ENCODE measurements at regions not wholly inside any gene's neighbourhood (a gene's known extent, or its start where the extent isn't known, plus 50 kb on each side); places are given as distances from the start of the nearest gene placed in this dataset.

GRCh38 chr5:50964746-50965653 lies 298.6 kb downstream of the PARP8 start:
- no peak for FAIRE-seq

GRCh38 chr5:50965654-50966375 lies 299.4 kb downstream of the PARP8 start:
- no peak for FAIRE-seq

DNA sequence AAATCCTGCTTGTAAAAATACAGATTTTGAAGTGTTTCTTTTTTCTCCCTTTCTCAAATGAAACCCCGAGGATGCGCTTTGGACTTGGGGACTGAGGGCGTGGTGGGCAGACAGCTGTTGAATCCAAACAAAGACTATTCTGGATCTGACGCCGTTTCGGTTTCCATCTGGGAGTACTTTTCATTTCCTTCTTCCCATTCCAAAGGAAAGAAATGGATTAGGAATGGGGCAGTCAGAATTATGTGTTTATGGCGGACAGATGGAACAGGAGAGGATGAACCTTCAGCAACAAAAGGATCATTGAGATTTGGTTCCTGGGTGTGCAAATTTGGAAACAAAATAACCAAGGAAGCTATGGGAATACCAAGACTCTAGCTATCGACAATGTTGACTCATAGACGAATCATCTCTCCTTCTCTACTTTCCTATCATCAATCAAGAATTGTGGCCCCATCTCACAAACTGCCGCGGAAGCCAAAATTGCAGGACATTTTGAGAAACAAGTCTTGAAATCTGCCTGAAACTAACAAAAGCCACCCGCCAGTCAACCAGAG lies 300.6 kb downstream of the PARP8 start:
- FAIRE-seq: no peak

DNA sequence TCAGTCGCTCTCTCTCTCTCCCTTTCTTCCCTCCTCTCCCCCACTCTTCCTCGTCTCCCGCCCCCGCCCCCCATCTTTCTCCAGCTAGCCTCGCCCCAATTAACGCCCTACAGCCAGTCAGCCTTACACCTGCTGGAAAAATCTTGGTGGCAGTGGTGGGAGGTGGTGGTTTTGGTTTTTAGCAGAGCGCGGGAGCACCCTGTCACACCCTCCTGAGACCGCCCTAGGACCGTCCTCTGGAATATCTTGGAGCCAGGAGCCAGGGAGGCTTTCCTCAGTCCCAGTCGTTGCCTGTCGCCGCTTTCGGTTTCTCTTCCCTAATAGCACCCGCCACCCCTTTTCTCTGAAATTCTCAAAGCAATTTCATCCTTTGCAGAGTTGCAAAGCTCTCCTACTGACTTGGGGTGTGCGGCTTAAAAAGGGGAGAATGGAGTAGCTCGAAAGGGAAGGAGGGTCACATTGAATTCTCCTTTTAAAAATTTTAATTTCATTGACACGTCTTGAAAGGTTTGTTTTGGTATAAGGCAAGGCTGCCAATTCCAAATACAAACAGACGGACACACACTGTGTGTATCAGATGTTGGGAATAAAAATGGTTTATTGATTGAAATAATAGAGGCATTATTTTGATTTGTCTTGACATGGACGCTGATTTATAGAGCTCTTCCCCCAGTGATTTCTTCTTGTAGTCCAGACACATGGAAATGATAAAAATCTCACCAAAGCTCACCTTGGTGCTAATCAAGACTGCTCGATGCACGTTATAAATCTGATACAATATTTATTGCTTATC lies 301.3 kb downstream of the PARP8 start:
- no peak for FAIRE-seq

GRCh38 chr5:50968356-50969149 lies 302.1 kb downstream of the PARP8 start:
- no peak for FAIRE-seq

GRCh38 chr5:50969151-50970031 lies 303.0 kb downstream of the PARP8 start:
- no peak for FAIRE-seq

DNA sequence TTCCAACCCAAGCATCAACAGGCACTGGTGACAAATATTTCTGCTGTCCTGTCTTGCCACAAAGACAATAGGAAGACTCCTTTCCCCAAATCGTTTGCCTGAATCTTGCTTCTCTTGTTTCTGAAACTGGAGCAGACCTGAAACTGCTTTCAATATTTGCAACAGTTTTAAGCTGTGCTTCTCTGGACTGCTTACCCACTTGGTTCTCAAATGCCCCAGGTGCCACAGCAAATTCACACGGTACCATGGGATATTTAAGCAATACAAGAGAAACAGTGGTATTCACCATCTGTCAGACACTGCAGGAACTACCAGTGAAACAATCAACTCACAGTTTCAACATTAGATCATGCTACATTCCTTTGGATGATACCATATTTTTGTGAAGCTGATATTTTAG lies 309.4 kb downstream of the PARP8 start:
- no peak for FAIRE-seq

GRCh38 chr5:50978924-50979323 lies 312.5 kb downstream of the PARP8 start:
- FAIRE-seq: no peak

- no peak for FAIRE-seq
Observed at GRCh38 chr5:50984640-50985039, 318.2 kb downstream of the PARP8 start.

DNA sequence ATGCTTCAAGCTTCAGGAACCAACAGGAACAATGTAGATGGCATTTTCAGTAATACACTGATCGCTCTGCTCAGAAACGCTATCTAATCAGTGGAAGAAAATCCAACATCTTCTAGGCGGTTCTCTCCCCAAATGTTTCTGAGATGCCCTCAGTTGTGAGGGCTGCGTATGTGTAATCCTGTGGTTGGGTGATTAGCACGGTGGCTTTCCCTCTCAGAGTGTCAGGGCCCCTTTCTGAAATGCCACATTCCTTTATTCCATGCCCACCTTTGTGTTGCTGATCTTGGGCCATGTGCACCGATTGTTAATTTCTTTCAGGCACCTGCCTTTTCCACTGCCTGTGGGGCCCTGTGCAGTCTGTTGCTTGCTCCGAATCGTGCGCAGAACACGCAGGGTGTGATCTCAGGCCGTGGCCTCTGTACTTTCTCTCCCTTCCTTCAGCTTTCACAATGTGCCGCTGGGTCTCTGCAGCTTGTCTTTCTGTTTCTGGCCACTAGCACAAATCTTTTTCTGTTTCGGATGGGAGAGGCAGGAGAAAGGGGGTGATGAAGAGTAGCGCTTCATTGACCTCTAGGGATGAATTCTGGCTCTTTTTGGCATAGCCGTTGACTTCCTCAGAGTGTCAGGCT lies 324.0 kb downstream of the PARP8 start:
- no peak for FAIRE-seq

DNA sequence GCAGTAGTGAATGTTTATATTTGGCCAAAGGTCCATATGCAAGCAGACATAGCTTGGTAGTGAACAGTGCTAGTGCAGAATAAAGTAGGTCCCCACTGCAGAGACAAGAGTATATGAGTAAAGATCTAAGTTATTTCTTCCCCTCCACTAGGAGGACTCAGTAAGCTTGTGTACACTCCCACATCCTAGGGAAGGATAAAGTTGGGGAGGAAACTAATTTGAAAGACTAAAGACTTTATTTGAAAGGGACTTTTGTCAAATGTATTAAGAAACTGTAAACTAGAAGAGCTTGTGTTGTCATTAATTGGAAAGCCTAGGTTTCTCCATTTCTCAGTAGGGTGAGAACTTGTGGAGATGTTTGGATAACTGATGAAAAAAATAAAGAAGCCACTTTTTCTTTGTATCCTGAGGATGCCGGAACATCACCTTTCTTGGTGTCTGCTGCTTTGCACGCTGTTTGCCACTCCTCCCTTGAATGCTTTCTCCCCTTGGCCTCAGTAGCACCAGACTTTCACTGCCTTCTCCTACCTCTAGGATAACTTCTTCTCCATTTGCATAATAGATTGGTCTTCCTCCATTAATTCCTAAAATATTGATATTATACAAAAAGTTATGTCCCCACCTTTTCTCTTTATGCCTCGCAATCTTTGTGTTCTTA lies 329.0 kb downstream of the PARP8 start:
- no peak for FAIRE-seq

DNA sequence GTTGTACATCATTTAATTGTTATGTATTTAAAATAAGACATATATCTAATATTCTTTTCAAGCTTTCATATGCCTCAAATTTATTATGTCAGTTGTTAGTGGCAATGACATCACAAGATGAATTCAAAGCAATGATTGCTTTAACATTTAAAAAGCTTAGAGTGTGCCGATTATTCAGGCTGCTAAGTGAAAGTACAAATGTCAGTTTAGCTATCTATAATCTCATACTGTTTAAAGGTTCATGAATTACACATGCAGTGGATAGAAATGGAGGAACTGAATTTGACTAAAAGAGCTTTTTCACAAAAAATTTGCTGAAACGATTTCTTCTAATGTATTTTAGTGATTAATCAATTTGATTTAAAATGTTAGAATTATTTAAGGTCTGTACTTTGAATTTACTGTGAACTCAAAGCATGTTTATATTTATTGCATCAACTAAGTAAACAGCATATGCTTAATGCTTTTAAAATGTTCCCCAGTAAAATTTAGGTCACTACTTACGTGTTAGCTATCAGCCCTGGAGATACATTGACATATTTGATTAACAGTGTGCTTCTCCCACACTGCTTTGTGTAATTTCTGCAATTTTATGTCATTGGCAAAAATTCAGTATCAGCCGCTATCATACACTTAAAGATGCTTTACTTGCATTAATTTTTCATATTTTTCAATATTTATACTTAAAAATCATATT lies 334.9 kb downstream of the PARP8 start:
- no peak for FAIRE-seq

GRCh38 chr5:51002368-51002767 lies 335.9 kb downstream of the PARP8 start:
- no peak for FAIRE-seq

- FAIRE-seq: no peak
Observed at GRCh38 chr5:51013036-51013435, 346.6 kb downstream of the PARP8 start.

GRCh38 chr5:51018423-51018822 lies 352.0 kb downstream of the PARP8 start:
- no peak for FAIRE-seq

DNA sequence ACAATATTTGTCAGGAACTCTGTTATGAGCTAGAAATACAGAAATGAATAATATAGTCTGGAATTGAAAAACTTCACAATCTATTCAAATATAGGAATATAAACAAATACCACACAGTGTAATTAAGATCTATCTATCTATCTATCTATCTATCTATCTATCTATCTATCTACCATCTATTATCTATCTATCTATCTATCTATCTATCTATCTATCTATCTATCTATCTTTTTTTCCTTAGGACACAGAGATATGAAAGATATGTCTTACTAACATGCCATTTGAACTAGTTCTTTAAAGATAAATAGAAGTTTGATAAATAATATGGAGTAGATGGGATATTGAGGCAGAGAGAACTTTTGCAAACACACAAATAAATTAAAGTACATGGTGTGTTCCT lies 357.8 kb downstream of the PARP8 start:
- no peak for FAIRE-seq

DNA sequence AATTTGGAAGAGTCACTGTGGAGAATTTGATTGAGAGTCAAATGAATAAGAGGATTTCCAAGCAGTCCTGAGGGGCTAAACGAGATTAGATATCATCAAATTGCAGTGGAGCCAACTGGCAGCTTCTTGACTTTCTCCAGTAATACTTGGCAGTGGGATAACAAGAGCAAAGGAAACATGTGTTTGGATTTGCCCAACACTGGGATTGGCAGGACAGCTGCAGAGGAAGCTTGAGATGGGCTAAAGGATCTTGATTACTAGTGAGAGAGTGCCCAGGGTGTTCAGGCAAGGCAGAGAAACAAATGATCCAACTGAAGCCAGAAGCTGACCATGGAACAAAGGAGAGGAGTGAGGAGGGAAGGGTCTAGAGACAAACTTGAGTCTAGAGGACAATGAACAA lies 356.0 kb upstream of the ISL1 start:
- FAIRE-seq: no peak

DNA sequence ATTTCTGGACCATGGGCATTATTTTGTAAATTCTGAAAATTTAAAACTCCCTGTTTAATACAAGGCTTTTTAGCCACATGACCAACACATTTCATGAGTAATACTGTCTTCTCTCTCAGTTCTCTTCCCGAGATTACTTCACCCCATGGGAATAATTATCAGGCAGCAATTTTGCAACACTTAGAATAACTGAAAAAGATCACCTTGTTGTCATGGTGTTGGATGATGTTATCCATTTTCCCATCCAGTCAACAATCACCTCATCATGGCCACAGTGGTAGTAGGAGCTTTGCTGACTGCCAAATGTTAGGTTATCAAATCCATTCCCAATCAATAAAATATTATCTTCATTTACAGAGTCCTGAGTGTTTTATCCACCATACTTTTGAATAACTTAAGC lies 354.9 kb upstream of the ISL1 start:
- no peak for FAIRE-seq

- no peak for FAIRE-seq
Observed at GRCh38 chr5:51033215-51033614, 350.0 kb upstream of the ISL1 start.
